Neural cell (in vitro differentiated cells): ENCODE measurements at regions not wholly inside any gene's neighbourhood (a gene's known extent, or its start where the extent isn't known, plus 50 kb on each side); places are given as distances from the start of the nearest gene placed in this dataset.

Experiments
- H2AFZ ChIP-seq: fragments of 200-600, 300-800 bp; sonication (generic), shearing (Covaris generic); 2 replicates; pipeline ENCODE4 v1.6.0; 2014; ENCODE audit warnings: low read depth, mild to moderate bottlenecking, antibody characterized with exemption, low read length, moderate library complexity
- H3F3A ChIP-seq: fragments of 200-600 bp; shearing (Covaris generic); 2 replicates; pipeline ENCODE4 v1.6.1; 2016; ENCODE audit warnings: mild to moderate bottlenecking, moderate library complexity, mixed read lengths, antibody characterized with exemption, low read length; ENCODE audit not compliant: insufficient read depth, poor library complexity, severe bottlenecking
- H3K27ac ChIP-seq: fragments of 200-600, 300-800 bp; sonication (generic), shearing (Covaris generic); 2 replicates; pipeline ENCODE4 v1.5.1; 2014; ENCODE audit warnings: mild to moderate bottlenecking, low read length, moderate library complexity
- H3K27me3 ChIP-seq: fragments of 300-800, 200-600 bp; sonication (generic), shearing (Covaris generic); 2 replicates; pipeline ENCODE4 v1.6.0; 2014; ENCODE audit warnings: mild to moderate bottlenecking, low read depth, low read length, moderate library complexity; ENCODE audit not compliant: insufficient read depth
- H3K36me3 ChIP-seq: fragments of 300-800, 200-600 bp; sonication (generic), shearing (Covaris generic); 2 replicates; pipeline ENCODE4 v1.5.1; 2014; ENCODE audit warnings: mild to moderate bottlenecking, antibody characterized with exemption, low read length, moderate library complexity; ENCODE audit not compliant: insufficient read depth
- H3K4me2 ChIP-seq: fragments of 300-800, 200-600 bp; sonication (generic), shearing (Covaris generic); 2 replicates; pipeline ENCODE4 v1.6.0; 2014; ENCODE audit warnings: mild to moderate bottlenecking, low read length
- H3K4me3 ChIP-seq: fragments of 300-800, 200-600 bp; sonication (generic), shearing (Covaris generic); 2 replicates; pipeline ENCODE4 v1.5.1; 2014; ENCODE audit warnings: mild to moderate bottlenecking, low read length, moderate library complexity
- H3K79me2 ChIP-seq: fragments of 200-600 bp; shearing (Covaris generic); replicated peaks from 2 replicates; pipeline ENCODE4 v1.6.0; 2014; ENCODE audit warnings: mild to moderate bottlenecking, low read length, moderate library complexity; ENCODE audit not compliant: insufficient read depth
- H3K9ac ChIP-seq: fragments of 300-800, 200-600 bp; sonication (generic), shearing (Covaris generic); 2 replicates; pipeline ENCODE4 v1.6.1; 2016; ENCODE audit warnings: mild to moderate bottlenecking, low read length, mixed read lengths
- H3K9me2 ChIP-seq: fragments of 200-600 bp; shearing (Covaris generic); 2 replicates; pipeline ENCODE4 v1.6.1; 2016; ENCODE audit warnings: mild to moderate bottlenecking, low read length, mixed read lengths; ENCODE audit not compliant: insufficient read depth
- H3K9me3 ChIP-seq: fragments of 200-600, 300-800 bp; sonication (generic), shearing (Covaris generic); 2 replicates; pipeline ENCODE4 v1.6.1; 2016; ENCODE audit warnings: mild to moderate bottlenecking, mixed run types, low read length, moderate library complexity, mixed read lengths
- H4K20me1 ChIP-seq: fragments of 200-600 bp; shearing (Covaris generic); 2 replicates; pipeline ENCODE4 v1.6.1; 2016; ENCODE audit warnings: mild to moderate bottlenecking, mixed run types; ENCODE audit not compliant: insufficient read depth
- EP300 ChIP-seq: fragments of 450-650 bp; conservative IDR thresholded peaks from 2 replicates; pipeline ENCODE4 v1.6.1; 2014; ENCODE audit warnings: antibody characterized with exemption, mild to moderate bottlenecking, moderate library complexity; ENCODE audit not compliant: poor library complexity, severe bottlenecking
- EZH2 ChIP-seq: fragments of 200-600, 300-800 bp; shearing (Covaris generic), sonication (generic); IDR thresholded peaks from 2 replicates; pipeline ENCODE4 v1.6.1; 2014; ENCODE audit warnings: antibody characterized with exemption, low read length, borderline replicate concordance, mild to moderate bottlenecking; ENCODE audit not compliant: insufficient read depth, poor library complexity, severe bottlenecking
- MXI1 ChIP-seq: fragments of 450-650 bp; conservative IDR thresholded peaks from 2 replicates; pipeline ENCODE4 v1.6.1; 2014; ENCODE audit warnings: antibody characterized with exemption, mild to moderate bottlenecking; ENCODE audit not compliant: poor library complexity, severe bottlenecking
- POLR2AphosphoS5 ChIP-seq: IDR thresholded peaks from 2 replicates; pipeline ENCODE4 v1.6.1; 2012
- RAD21 ChIP-seq: fragments of 450-650 bp; conservative IDR thresholded peaks from 2 replicates; pipeline ENCODE4 v1.6.1; 2014; ENCODE audit warnings: antibody characterized with exemption, mild to moderate bottlenecking, moderate library complexity
- SMC3 ChIP-seq: fragments of 450-650 bp; conservative IDR thresholded peaks from 2 replicates; pipeline ENCODE4 v1.6.1; 2014; ENCODE audit warnings: antibody characterized with exemption, mild to moderate bottlenecking, moderate library complexity; ENCODE audit not compliant: poor library complexity
- TAF1 ChIP-seq: IDR thresholded peaks from 2 replicates; pipeline ENCODE4 v1.6.1; 2012; ENCODE audit warnings: low read depth
- TF ChIP-seq, protein P1 (sequence below): fragments of 450-650 bp; IDR thresholded peaks from 2 replicates; pipeline ENCODE4 v1.5.1; 2014; ENCODE audit warnings: antibody characterized with exemption, mild to moderate bottlenecking, moderate library complexity; ENCODE audit not compliant: poor library complexity, severe bottlenecking
- TF ChIP-seq, protein P2 (sequence below): IDR thresholded peaks from 2 replicates; pipeline ENCODE4 v1.6.1; 2012; ENCODE audit warnings: borderline replicate concordance

DNA sequence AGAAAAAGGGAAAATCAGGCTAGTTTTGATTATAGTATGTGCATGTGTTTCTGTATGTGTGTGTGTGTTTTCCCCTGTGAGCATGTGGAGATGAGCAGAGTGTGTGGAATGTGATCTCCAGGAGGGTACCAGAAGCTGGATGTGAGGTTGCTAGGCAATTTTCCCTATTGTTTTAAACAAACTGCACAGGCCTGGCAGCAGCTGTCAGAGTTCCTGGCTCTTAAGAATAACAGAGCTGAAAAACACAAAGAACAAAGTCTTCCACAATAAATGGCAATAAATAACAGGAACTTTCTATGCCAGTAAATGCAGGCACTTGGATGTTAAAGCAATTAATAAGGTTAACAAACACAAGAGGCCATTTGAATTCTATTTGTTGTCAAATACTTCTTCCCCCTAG lies 344.6 kb upstream of the CTSO start:
- peak; percentile 25 for TF ChIP-seq SMC3
- TF ChIP-seq, protein P1, sequence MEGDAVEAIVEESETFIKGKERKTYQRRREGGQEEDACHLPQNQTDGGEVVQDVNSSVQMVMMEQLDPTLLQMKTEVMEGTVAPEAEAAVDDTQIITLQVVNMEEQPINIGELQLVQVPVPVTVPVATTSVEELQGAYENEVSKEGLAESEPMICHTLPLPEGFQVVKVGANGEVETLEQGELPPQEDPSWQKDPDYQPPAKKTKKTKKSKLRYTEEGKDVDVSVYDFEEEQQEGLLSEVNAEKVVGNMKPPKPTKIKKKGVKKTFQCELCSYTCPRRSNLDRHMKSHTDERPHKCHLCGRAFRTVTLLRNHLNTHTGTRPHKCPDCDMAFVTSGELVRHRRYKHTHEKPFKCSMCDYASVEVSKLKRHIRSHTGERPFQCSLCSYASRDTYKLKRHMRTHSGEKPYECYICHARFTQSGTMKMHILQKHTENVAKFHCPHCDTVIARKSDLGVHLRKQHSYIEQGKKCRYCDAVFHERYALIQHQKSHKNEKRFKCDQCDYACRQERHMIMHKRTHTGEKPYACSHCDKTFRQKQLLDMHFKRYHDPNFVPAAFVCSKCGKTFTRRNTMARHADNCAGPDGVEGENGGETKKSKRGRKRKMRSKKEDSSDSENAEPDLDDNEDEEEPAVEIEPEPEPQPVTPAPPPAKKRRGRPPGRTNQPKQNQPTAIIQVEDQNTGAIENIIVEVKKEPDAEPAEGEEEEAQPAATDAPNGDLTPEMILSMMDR, result no peak
- TF ChIP-seq, protein P2, sequence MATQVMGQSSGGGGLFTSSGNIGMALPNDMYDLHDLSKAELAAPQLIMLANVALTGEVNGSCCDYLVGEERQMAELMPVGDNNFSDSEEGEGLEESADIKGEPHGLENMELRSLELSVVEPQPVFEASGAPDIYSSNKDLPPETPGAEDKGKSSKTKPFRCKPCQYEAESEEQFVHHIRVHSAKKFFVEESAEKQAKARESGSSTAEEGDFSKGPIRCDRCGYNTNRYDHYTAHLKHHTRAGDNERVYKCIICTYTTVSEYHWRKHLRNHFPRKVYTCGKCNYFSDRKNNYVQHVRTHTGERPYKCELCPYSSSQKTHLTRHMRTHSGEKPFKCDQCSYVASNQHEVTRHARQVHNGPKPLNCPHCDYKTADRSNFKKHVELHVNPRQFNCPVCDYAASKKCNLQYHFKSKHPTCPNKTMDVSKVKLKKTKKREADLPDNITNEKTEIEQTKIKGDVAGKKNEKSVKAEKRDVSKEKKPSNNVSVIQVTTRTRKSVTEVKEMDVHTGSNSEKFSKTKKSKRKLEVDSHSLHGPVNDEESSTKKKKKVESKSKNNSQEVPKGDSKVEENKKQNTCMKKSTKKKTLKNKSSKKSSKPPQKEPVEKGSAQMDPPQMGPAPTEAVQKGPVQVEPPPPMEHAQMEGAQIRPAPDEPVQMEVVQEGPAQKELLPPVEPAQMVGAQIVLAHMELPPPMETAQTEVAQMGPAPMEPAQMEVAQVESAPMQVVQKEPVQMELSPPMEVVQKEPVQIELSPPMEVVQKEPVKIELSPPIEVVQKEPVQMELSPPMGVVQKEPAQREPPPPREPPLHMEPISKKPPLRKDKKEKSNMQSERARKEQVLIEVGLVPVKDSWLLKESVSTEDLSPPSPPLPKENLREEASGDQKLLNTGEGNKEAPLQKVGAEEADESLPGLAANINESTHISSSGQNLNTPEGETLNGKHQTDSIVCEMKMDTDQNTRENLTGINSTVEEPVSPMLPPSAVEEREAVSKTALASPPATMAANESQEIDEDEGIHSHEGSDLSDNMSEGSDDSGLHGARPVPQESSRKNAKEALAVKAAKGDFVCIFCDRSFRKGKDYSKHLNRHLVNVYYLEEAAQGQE, result peak; percentile 47
- TF ChIP-seq EZH2, result no peak
- peak; percentile 19 for TF ChIP-seq RAD21
- TF ChIP-seq MXI1, result no peak
- no peak for TF ChIP-seq TAF1
- TF ChIP-seq EP300, result peak; percentile 87
- TF ChIP-seq POLR2AphosphoS5, result peak; percentile 44

DNA sequence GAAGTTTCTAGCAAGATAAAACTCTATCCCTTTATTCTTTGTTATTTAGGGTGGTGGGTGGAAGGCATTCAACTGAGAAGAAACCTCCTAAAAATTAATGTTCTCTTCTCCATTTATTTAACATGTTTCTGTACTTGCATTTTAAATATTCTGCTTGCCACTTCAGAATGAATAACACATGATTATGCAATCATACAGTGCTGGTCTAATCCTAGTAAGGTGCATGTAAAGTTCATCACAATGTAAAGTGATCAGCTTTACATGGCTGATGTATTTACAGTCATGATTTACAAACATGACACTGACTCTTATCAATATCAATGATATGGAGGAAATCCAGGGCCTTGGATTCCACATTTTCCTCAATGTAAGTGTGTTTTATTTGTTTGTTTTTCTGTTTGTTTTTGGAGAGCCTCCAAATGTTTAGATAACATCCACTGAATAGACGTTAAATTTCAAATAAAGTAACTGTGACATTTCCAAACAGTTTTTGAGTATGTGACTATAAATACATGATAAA lies 342.1 kb upstream of the CTSO start:
- TF ChIP-seq MXI1, result no peak
- TF ChIP-seq, protein P2, result no peak
- TF ChIP-seq POLR2AphosphoS5, result no peak
- Histone ChIP-seq H3K4me3 (no peak overlapping the region), H2AFZ (no peak overlapping the region), H3K36me3 (no peaks in the 10 kb centered on the region), H3K9me3 (no peaks in the 10 kb centered on the region), H3K27me3 (no peaks in the 10 kb centered on the region), H4K20me1 (no peaks in the 10 kb centered on the region), H3F3A (peaks cover 3% of the 10 kb centered on the region), H3K9me2 (no peaks in the 10 kb centered on the region), H3K4me2 (no peak overlapping the region), H3K79me2 (no peaks in the 10 kb centered on the region), H3K27ac (no peak overlapping the region), H3K9ac (no peak overlapping the region)

More for the DNA sequence above, 344.6 kb upstream of the CTSO start:
- Histone ChIP-seq H2AFZ (no peak overlapping the region), H3F3A (peaks cover 3% of the 10 kb centered on the region), H3K79me2 (no peaks in the 10 kb centered on the region), H4K20me1 (no peaks in the 10 kb centered on the region), H3K9ac (peak overlapping the region; percentile 31), H3K9me2 (no peaks in the 10 kb centered on the region), H3K36me3 (no peaks in the 10 kb centered on the region), H3K9me3 (no peaks in the 10 kb centered on the region), H3K4me2 (peak overlapping the region; percentile 23), H3K27ac (peak overlapping the region; percentile 80), H3K4me3 (peak overlapping the region; percentile 30), H3K27me3 (no peaks in the 10 kb centered on the region)
